MM.1S (cell line): ENCODE measurements at regions not wholly inside any gene's neighbourhood (a gene's known extent, or its start where the extent isn't known, plus 50 kb on each side); places are given as distances from the start of the nearest gene placed in this dataset.
"Not testable (repeated sequence)": the region's sequence is repeated elsewhere in the genome, so short reads cannot be mapped to it uniquely, and the experiment has no call there.

Source experiments
- DNase-seq: peaks from one replicate; pipeline ENCODE4 v3.0.0-alpha.2; 2015
- H2AFZ ChIP-seq: fragments of 300-600 bp; sonication (generic); 2 replicates; pipeline ENCODE4 v1.6.0; 2016; ENCODE audit warnings: antibody characterized with exemption, low read length
- H3F3A ChIP-seq: fragments of 300-600 bp; sonication (generic); 2 replicates; pipeline ENCODE4 v1.6.1; 2016; ENCODE audit warnings: mild to moderate bottlenecking, antibody characterized with exemption, low read length, moderate library complexity, mixed read lengths; ENCODE audit not compliant: insufficient read depth
- H3K27ac ChIP-seq: fragments of 300-600 bp; sonication (generic); 2 replicates; pipeline ENCODE4 v1.5.1; 2016; ENCODE audit warnings: mild to moderate bottlenecking, low read length
- H3K27me3 ChIP-seq: fragments of 300-600 bp; sonication (generic); replicated peaks from 2 replicates; pipeline ENCODE4 v1.6.0; 2016; ENCODE audit warnings: low read length; ENCODE audit not compliant: insufficient read depth
- H3K36me3 ChIP-seq: fragments of 300-600 bp; sonication (generic); replicated peaks from 2 replicates; pipeline ENCODE4 v1.6.1; 2016; ENCODE audit warnings: mild to moderate bottlenecking, low read length, mixed read lengths; ENCODE audit not compliant: insufficient read depth
- H3K4me1 ChIP-seq: fragments of 300-600 bp; sonication (generic); 2 replicates; pipeline ENCODE4 v1.6.1; 2016; ENCODE audit warnings: low read length, mixed read lengths
- H3K4me2 ChIP-seq: fragments of 300-600 bp; sonication (generic); 2 replicates; pipeline ENCODE4 v1.6.0; 2016; ENCODE audit warnings: low read depth, low read length
- H3K4me3 ChIP-seq: fragments of 300-600 bp; sonication (generic); 2 replicates; pipeline ENCODE4 v1.5.1; 2016; ENCODE audit warnings: low read length, mixed read lengths
- H3K79me2 ChIP-seq: fragments of 300-600 bp; sonication (generic); 2 replicates; pipeline ENCODE4 v1.6.1; 2016; ENCODE audit warnings: mixed run types, low read length, mixed read lengths
- H3K9ac ChIP-seq: fragments of 300-600 bp; sonication (generic); 2 replicates; pipeline ENCODE4 v1.6.1; 2016; ENCODE audit warnings: low read length, mixed read lengths
- H3K9me2 ChIP-seq: fragments of 300-600 bp; sonication (generic); replicated peaks from 2 replicates; pipeline ENCODE4 v1.6.1; 2016; ENCODE audit warnings: mild to moderate bottlenecking, low read length, mixed read lengths; ENCODE audit not compliant: insufficient read depth
- H3K9me3 ChIP-seq: fragments of 300-600 bp; sonication (generic); replicated peaks from 2 replicates; pipeline ENCODE4 v1.6.1; 2016; ENCODE audit warnings: mild to moderate bottlenecking, low read length, mixed read lengths; ENCODE audit not compliant: insufficient read depth
- H4K20me1 ChIP-seq: fragments of 300-600 bp; sonication (generic); 2 replicates; pipeline ENCODE4 v1.6.1; 2016; ENCODE audit warnings: mild to moderate bottlenecking, low read length, moderate library complexity, mixed read lengths; ENCODE audit not compliant: insufficient read depth
- EZH2 ChIP-seq: fragments of 300-600 bp; sonication (generic); optimal IDR thresholded peaks from 2 replicates; pipeline ENCODE3; 2017; ENCODE audit warnings: low read depth, mild to moderate bottlenecking, antibody characterized with exemption, low read length, mixed read lengths
- EZH2phosphoT487 ChIP-seq: fragments of 300-600 bp; sonication (generic); IDR thresholded peaks from 2 replicates; pipeline ENCODE4 v1.6.1; 2018; ENCODE audit warnings: antibody characterized with exemption, low read length
- TF ChIP-seq, protein P1 (sequence below): fragments of 300-600 bp; sonication (generic); IDR thresholded peaks from 2 replicates; pipeline ENCODE4 v1.5.1; 2016; ENCODE audit warnings: antibody characterized with exemption, low read length, mixed read lengths

GRCh38 chr13:90938848-90939247 lies 408.6 kb upstream of the MIR17HG start:
- Histone ChIP-seq H3F3A (no peaks in the 10 kb centered on the region), H3K79me2 (no peaks in the 10 kb centered on the region), H4K20me1 (no peaks in the 10 kb centered on the region), H3K9ac (no peak overlapping the region), H3K36me3 (no peaks in the 10 kb centered on the region), H3K27me3 (no peaks in the 10 kb centered on the region), H2AFZ (no peak overlapping the region), H3K9me2 (no peaks in the 10 kb centered on the region), H3K4me1 (no peaks in the 10 kb centered on the region), H3K4me2 (no peak overlapping the region), H3K9me3 (no peaks in the 10 kb centered on the region), H3K4me3 (no peak overlapping the region), H3K27ac (no peak overlapping the region)
- TF ChIP-seq EZH2 (no peak), EZH2phosphoT487 (no peak)
- TF ChIP-seq, protein P1, sequence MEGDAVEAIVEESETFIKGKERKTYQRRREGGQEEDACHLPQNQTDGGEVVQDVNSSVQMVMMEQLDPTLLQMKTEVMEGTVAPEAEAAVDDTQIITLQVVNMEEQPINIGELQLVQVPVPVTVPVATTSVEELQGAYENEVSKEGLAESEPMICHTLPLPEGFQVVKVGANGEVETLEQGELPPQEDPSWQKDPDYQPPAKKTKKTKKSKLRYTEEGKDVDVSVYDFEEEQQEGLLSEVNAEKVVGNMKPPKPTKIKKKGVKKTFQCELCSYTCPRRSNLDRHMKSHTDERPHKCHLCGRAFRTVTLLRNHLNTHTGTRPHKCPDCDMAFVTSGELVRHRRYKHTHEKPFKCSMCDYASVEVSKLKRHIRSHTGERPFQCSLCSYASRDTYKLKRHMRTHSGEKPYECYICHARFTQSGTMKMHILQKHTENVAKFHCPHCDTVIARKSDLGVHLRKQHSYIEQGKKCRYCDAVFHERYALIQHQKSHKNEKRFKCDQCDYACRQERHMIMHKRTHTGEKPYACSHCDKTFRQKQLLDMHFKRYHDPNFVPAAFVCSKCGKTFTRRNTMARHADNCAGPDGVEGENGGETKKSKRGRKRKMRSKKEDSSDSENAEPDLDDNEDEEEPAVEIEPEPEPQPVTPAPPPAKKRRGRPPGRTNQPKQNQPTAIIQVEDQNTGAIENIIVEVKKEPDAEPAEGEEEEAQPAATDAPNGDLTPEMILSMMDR: no peak
- DNase-seq: no peak

- H3K4me1 ChIP-seq: no peaks in the 10 kb centered on the region
- no peaks in the 10 kb centered on the region for H4K20me1 ChIP-seq
- no peak overlapping the region for H3K4me2 ChIP-seq
- no peaks in the 10 kb centered on the region for H3K27me3 ChIP-seq
- H3K9me3 ChIP-seq: no peaks in the 10 kb centered on the region
- H3K4me3 ChIP-seq: no peak overlapping the region
- DNase-seq: no peak
- no peak overlapping the region for H3K9ac ChIP-seq
- no peaks in the 10 kb centered on the region for H3K36me3 ChIP-seq
- H2AFZ ChIP-seq: no peak overlapping the region
- H3K27ac ChIP-seq: no peak overlapping the region
- no peaks in the 10 kb centered on the region for H3K79me2 ChIP-seq
- TF ChIP-seq, protein P1: no peak
- H3F3A ChIP-seq: no peaks in the 10 kb centered on the region
- no peaks in the 10 kb centered on the region for H3K9me2 ChIP-seq
Measured at GRCh38 chr13:90943946-90944345, 403.5 kb upstream of the MIR17HG start.

GRCh38 chr13:90945146-90945545 lies 402.3 kb upstream of the MIR17HG start:
- not testable (repeated sequence) for H3K9me2 ChIP-seq, H3K27ac ChIP-seq, H3K9ac ChIP-seq, H4K20me1 ChIP-seq, H3K9me3 ChIP-seq, H3K27me3 ChIP-seq, H3K4me2 ChIP-seq, H2AFZ ChIP-seq, H3F3A ChIP-seq, H3K4me3 ChIP-seq, DNase-seq, H3K4me1 ChIP-seq, H3K79me2 ChIP-seq, H3K36me3 ChIP-seq

GRCh38 chr13:90946125-90946524 lies 401.4 kb upstream of the MIR17HG start:
- H3K36me3 ChIP-seq, H3K27ac ChIP-seq, DNase-seq, H3K4me3 ChIP-seq, H3F3A ChIP-seq, H3K4me2 ChIP-seq, H4K20me1 ChIP-seq, H3K27me3 ChIP-seq, H3K9ac ChIP-seq, H3K79me2 ChIP-seq, H3K4me1 ChIP-seq, H3K9me3 ChIP-seq, H2AFZ ChIP-seq, H3K9me2 ChIP-seq: not testable (repeated sequence)
